ENCODE measurements at regions not wholly inside any gene's neighbourhood (a gene's known extent, or its start where the extent isn't known, plus 50 kb on each side); places are given as distances from the start of the nearest gene placed in this dataset.

- H3K4me1 ChIP-seq (ENCODE audit: control insufficient read depth, extremely low read depth, insufficient read depth, low read length) = peaks cover 9% of the 10 kb centered on the region
- no peaks in the 10 kb centered on the region for H3K36me3 ChIP-seq (ENCODE audit: control insufficient read depth, insufficient read depth, low read length)
- no peaks in the 10 kb centered on the region for H3K9me3 ChIP-seq (ENCODE audit: control insufficient read depth, insufficient read depth, low read depth, low read length)
- no peak overlapping the region for H2AFZ ChIP-seq (ENCODE audit: low read length)
- no peaks in the 10 kb centered on the region for H3K79me2 ChIP-seq (ENCODE audit: control insufficient read depth, insufficient read depth, low read length)
- H3K27me3 ChIP-seq (ENCODE audit: control insufficient read depth, insufficient read depth, low read length) = no peaks in the 10 kb centered on the region
- no peak overlapping the region for H3K27ac ChIP-seq (ENCODE audit: insufficient read depth, low read length)
- no peak overlapping the region for H3K9ac ChIP-seq (ENCODE audit: insufficient read depth, low read length)
- H3K4me2 ChIP-seq (ENCODE audit: extremely low read depth, insufficient read depth, low read length) = no peak overlapping the region
- H3K4me3 ChIP-seq (replicated peaks in 1 of 4; ENCODE audit: control extremely low read depth in 1 of 4, insufficient read depth in 1 of 4, low read depth in 3 of 4, low read length in 4 of 4) = no peak overlapping the region
- no peaks in the 10 kb centered on the region for H4K20me1 ChIP-seq (ENCODE audit: control insufficient read depth, extremely low read depth, insufficient read depth, low read length)
- DNase-seq (ENCODE audit: low read depth in 2 of 2) = peak; percentile 25 to 51
- TF ChIP-seq EZH2 (IDR thresholded peaks at IDR 0.05; ENCODE audit: low read length, missing control alignments) = no peak
- TF ChIP-seq CTCF (conservative IDR thresholded peaks at IDR 0.05 in 1 of 2, IDR thresholded peaks at IDR 0.05 in 1 of 2; ENCODE audit: low read depth in 1 of 2, low read length in 2 of 2) = no peak
Observed at GRCh38 chr2:149652526-149652925, 65.0 kb upstream of the MMADHC start.

DNA sequence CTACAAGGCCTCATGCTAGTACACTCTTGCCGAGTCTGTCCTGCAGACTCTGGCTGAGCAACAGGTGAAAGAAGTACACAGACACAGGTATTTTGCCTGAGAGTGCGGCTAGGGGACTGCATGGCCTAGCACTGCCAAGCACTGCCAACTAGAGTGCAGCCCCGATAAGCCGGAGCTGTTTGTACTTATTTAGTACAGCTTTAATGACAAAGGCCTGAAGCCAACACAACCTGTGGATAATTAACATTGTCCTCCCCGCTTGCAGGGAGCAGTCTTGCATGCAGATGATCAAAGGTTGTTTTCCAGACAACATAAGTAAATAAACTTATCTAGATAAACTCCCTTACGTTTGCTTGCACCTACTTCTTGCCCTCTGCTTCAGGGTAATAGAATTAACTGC, 63.7 kb upstream of the MMADHC start:
- H3K9ac ChIP-seq (ENCODE audit: insufficient read depth, low read length) = no peak overlapping the region

DNA sequence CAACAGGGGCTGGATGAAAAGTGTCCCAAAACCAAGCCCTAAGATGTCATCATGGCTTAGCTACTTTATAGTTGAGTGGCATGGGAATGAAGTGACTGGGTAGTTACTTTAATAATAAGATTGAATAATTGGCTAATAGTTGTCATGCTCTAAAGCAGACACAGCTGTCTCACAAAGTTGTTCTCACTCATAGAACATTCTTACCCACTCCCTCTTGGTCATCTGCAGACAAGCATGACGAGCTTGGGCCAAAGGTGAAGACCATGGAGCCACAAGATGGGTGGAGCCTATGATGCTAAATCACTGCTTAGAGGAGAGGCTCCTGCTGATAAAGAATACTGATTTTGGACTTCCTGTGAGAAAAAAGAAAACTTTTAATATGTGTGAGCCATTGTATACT, 62.4 kb upstream of the MMADHC start:
- Histone ChIP-seq H3K27me3 (ENCODE audit: control insufficient read depth, insufficient read depth, low read length) (no peaks in the 10 kb centered on the region), H3K4me2 (ENCODE audit: extremely low read depth, insufficient read depth, low read length) (no peak overlapping the region), H3K36me3 (ENCODE audit: control insufficient read depth, insufficient read depth, low read length) (no peaks in the 10 kb centered on the region), H3K27ac (ENCODE audit: insufficient read depth, low read length) (peak overlapping the region; percentile 79), H4K20me1 (ENCODE audit: control insufficient read depth, extremely low read depth, insufficient read depth, low read length) (no peaks in the 10 kb centered on the region), H3K4me1 (ENCODE audit: control insufficient read depth, extremely low read depth, insufficient read depth, low read length) (peaks cover 9% of the 10 kb centered on the region), H3K79me2 (ENCODE audit: control insufficient read depth, insufficient read depth, low read length) (no peaks in the 10 kb centered on the region), H3K9ac (ENCODE audit: insufficient read depth, low read length) (no peak overlapping the region), H2AFZ (ENCODE audit: low read length) (no peak overlapping the region), H3K4me3 (replicated peaks in 1 of 4; ENCODE audit: control extremely low read depth in 1 of 4, insufficient read depth in 1 of 4, low read depth in 3 of 4, low read length in 4 of 4) (no peak overlapping the region), H3K9me3 (ENCODE audit: control insufficient read depth, insufficient read depth, low read depth, low read length) (no peaks in the 10 kb centered on the region)
- TF ChIP-seq EZH2 (IDR thresholded peaks at IDR 0.05; ENCODE audit: low read length, missing control alignments) (no peak), CTCF (conservative IDR thresholded peaks at IDR 0.05 in 1 of 2, IDR thresholded peaks at IDR 0.05 in 1 of 2; ENCODE audit: low read depth in 1 of 2, low read length in 2 of 2) (no peak)
- peak; percentile 59 to 69 for DNase-seq (ENCODE audit: low read depth in 2 of 2)

More for the DNA sequence above, 63.7 kb upstream of the MMADHC start:
- H3K27ac ChIP-seq (ENCODE audit: insufficient read depth, low read length) = no peak overlapping the region
- H3K79me2 ChIP-seq (ENCODE audit: control insufficient read depth, insufficient read depth, low read length) = no peaks in the 10 kb centered on the region
- no peak overlapping the region for H2AFZ ChIP-seq (ENCODE audit: low read length)
- no peak for DNase-seq (ENCODE audit: low read depth in 2 of 2)
- H3K27me3 ChIP-seq (ENCODE audit: control insufficient read depth, insufficient read depth, low read length) = no peaks in the 10 kb centered on the region
- no peaks in the 10 kb centered on the region for H3K36me3 ChIP-seq (ENCODE audit: control insufficient read depth, insufficient read depth, low read length)
- TF ChIP-seq CTCF (conservative IDR thresholded peaks at IDR 0.05 in 1 of 2, IDR thresholded peaks at IDR 0.05 in 1 of 2; ENCODE audit: low read depth in 1 of 2, low read length in 2 of 2) = no peak
- TF ChIP-seq EZH2 (IDR thresholded peaks at IDR 0.05; ENCODE audit: low read length, missing control alignments) = no peak
- no peak overlapping the region for H3K4me3 ChIP-seq (replicated peaks in 1 of 4; ENCODE audit: control extremely low read depth in 1 of 4, insufficient read depth in 1 of 4, low read depth in 3 of 4, low read length in 4 of 4)
- no peak overlapping the region for H3K4me2 ChIP-seq (ENCODE audit: extremely low read depth, insufficient read depth, low read length)
- H3K4me1 ChIP-seq (ENCODE audit: control insufficient read depth, extremely low read depth, insufficient read depth, low read length) = peaks cover 9% of the 10 kb centered on the region
- H4K20me1 ChIP-seq (ENCODE audit: control insufficient read depth, extremely low read depth, insufficient read depth, low read length) = no peaks in the 10 kb centered on the region
- no peaks in the 10 kb centered on the region for H3K9me3 ChIP-seq (ENCODE audit: control insufficient read depth, insufficient read depth, low read depth, low read length)

Measured in fibroblast of lung (primary cell).